T47D (cell line): ENCODE measurements at regions not wholly inside any gene's neighbourhood (a gene's known extent, or its start where the extent isn't known, plus 50 kb on each side); places are given as distances from the start of the nearest gene placed in this dataset.

ENCODE experiments used
- DNase-seq, 2 experiments: peaks; one replicate each; pipeline versions ENCODE4 v3.0.0 to v3.0.0-alpha.2; 2011 to 2012; ENCODE audit warnings: low read depth in 1 of 2, low spot score in 1 of 2
- JUND ChIP-seq: IDR thresholded peaks from 2 replicates; pipeline ENCODE4 v1.6.1; 2012; ENCODE audit warnings: low read depth
- in situ Hi-C: cut with HindIII; loops from 2 replicates; pipeline ENCODE4 v1.10.0; 2016; ENCODE audit warnings: low sequenced_read_pairs, low pct_unique_long_range_greater_than_20kb

DNA sequence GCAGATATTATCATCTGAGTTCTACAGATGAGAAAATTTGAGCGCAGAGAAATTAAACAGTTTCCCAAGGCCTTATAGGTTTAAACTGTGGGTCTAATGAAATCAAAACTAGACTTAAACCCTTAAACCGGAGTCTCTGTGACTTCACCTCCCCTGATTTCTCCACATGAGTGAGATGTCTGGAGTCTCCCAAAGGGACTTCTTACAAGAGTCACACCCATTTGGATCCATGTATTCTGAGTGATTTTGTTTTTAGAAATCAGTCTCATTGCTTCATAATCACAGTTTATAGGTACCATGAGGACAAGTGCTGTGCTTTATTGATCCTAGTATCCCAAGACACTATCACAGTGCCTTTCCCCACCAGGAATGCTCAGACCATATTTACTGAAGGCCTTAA, 206.0 kb upstream of the JUN start:
- in situ Hi-C loops: no loop called here
- no peak for TF ChIP-seq JUND
- DNase-seq: no peak

DNA sequence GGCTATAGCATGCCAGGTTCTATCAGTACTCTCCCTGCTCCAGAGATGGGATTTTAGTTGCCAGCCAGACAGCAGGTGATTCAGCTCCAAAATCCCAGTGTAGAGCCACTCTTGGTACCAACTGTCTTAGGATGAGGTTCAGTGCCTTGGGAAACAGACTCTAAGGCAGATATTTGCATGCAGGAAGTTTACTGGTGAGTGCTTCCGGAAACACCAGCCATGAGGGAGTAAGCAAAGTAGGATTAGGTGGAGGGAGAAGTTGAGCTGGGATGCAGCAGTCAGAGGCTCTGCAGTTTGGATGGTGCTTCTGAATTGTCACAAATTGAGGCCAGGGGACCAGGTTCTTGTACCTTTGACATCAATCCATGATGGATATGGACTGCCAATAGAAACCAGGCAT, 207.5 kb upstream of the JUN start:
- in situ Hi-C loops: no loop called here
- no peak for TF ChIP-seq JUND
- DNase-seq: no peak

DNA sequence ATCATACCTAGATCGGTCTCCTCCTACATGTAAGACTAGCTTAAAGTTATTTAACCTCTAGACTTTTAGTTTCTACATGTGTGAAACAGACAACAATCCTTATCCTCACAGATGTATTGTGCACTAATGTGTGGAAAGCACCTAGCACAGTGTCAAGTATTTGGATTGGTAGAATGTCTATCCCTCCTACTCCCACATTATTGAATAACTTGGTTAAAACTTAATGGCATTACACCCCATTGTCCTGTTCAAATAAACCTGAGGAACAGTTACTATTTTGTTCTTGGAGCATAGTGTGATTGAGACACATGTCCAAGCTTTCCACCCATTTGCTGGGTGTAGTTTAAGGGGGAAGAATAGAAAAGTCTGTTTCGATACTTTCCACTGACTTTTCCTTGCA, 208.8 kb upstream of the JUN start:
- no peak for TF ChIP-seq JUND
- DNase-seq: no peak
- in situ Hi-C loops: no loop called here

DNA sequence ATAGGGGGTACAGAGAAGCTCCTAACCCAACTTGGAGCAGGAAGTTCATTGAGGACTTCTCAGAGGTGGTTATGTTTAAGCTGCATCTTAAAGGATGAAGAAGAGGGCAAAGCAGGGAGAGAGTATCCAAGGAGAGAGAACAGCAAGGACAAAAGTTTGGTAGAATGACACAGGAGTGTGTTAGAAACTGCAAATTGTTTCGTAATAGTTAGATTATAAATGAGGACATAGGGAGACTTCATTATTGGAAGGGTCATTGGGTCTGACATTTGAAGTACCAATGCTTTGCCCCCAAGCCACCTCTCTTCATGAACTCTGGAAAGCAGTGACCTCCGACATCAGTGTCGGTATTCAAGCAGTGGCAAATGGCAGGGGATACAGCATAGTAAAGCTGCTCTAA, 209.6 kb upstream of the JUN start:
- DNase-seq: no peak
- in situ Hi-C loops: no loop called here
- TF ChIP-seq JUND: no peak

DNA sequence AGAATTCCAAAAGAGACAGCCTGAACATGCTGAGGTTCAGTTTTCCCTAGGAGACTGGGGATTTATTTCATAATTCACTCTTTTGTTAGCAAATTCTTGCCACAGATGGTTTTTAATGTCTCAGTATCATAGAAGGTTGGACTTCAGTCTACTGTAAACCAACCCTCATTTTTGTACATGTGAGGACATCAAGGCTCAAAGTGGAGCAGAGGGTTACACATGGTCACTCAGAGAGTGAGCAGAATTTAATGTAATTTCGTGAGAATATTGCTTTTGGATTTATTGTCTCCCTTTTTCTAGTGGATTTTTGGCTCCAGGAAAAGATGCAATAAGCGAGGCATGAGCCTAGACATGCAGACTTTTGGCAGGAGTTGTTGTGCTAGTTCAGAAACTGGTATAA, 210.8 kb upstream of the JUN start:
- no peak for DNase-seq
- in situ Hi-C loops: no loop called here
- TF ChIP-seq JUND: no peak

GRCh38 chr1:58996341-58997059, 212.7 kb upstream of the JUN start:
- no peak for DNase-seq
- no peak for TF ChIP-seq JUND
- in situ Hi-C loops: no loop called here

- in situ Hi-C loops: no loop called here
- no peak for TF ChIP-seq JUND
- no peak for DNase-seq
Measured at GRCh38 chr1:58997060-58997411, 213.2 kb upstream of the JUN start.

- in situ Hi-C loops: no loop called here
- TF ChIP-seq JUND: no peak
- DNase-seq: no peak
Measured at GRCh38 chr1:58997637-58998036, 213.8 kb upstream of the JUN start.

DNA sequence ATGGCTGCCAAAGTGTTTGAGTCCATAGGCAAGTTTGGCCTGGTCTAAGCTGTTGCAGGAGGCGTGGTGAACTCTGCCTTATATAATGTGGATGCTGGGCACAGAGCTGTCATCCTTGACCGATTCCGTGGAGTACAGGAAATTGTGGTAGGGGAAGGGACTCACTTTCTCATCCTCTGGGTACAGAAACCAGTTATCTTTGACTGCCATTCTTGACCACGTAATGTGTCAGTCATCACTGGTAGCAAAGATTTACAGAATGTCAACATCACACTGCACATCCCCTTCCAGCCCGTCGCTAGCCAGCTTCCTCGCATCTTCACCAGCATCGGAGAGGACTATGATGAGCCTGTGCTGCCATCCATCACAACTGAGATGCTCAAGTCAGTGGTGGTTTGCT, 215.8 kb upstream of the JUN start:
- no peak for DNase-seq
- in situ Hi-C loops: no loop called here
- TF ChIP-seq JUND: no peak

GRCh38 chr1:59004755-59005154, 220.9 kb upstream of the JUN start:
- in situ Hi-C loops: no loop called here
- no peak for DNase-seq
- TF ChIP-seq JUND: no peak

DNA sequence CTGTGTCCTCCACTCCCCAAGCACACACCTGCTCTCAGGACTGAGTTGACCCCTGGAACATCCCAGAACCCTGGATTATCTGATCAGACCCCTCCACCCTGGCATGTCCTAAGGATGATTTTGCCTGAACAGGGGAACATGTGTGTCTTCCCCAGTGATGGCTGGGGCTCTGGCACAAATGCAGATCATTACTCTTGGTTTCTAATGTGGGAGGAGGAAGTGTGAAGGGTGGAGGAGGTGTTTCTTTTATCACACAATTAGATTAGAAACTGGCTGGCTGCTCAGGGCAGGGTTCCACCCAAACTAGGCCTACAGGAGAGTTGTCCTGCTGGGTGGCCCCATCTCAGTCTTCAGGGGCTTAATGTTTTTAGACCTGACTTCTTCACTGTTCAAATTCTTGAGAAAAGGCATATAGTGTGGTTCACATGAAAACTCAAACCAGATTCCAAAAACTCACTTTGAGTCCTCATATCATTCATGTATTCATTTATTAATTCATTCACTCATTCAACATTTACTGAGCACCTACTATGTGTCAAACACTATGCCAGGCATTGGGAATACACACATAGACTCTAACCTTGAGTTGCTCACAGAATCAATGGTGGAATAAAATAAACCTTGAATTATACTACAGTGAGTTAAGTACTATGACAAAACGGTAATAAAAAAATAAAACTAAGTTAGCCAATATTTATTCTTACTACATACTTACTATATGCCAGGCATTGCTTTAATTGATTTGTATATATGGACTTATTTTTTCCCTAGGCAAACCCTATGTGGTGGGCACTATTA, 221.8 kb upstream of the JUN start:
- DNase-seq: no peak
- no peak for TF ChIP-seq JUND
- in situ Hi-C loops: no loop called here

GRCh38 chr1:59006289-59006658, 222.4 kb upstream of the JUN start:
- no peak for DNase-seq
- in situ Hi-C loops: no loop called here
- TF ChIP-seq JUND: no peak

- in situ Hi-C loops: no loop called here
- no peak for DNase-seq
Measured at GRCh38 chr1:59006932-59007331, 223.1 kb upstream of the JUN start.

DNA sequence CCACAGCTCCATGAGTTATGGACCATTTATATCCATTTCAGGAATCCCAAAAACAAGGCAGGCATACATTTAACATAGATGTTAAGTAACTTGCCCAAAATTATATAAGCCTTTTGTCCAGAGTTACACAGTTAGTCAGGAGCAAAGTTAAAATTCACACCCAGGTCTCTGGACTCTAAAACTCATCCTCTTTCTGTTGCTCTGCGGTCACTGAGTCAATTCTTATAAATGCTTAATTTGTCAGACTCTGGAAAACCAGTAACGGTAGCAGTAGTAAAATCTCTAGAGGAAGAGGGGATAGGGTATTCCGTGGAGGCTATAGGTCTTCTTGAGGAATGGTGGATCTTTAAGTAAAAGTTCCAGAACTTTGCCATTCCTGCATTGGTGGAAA, 223.6 kb upstream of the JUN start:
- in situ Hi-C loops: no loop called here
- DNase-seq: no peak
- no peak for TF ChIP-seq JUND

More at GRCh38 chr1:59006932-59007331, 223.1 kb upstream of the JUN start:
- TF ChIP-seq JUND: no peak
